Superior temporal gyrus (tissue), 1 donor: ENCODE measurements at regions not wholly inside any gene's neighbourhood (a gene's known extent, or its start where the extent isn't known, plus 50 kb on each side); places are given as distances from the start of the nearest gene placed in this dataset.

Source experiments
- DNase-seq: peaks from one replicate; pipeline ENCODE4 v3.0.0-alpha.2; 2016; ENCODE audit errors: extremely low spot score

DNA sequence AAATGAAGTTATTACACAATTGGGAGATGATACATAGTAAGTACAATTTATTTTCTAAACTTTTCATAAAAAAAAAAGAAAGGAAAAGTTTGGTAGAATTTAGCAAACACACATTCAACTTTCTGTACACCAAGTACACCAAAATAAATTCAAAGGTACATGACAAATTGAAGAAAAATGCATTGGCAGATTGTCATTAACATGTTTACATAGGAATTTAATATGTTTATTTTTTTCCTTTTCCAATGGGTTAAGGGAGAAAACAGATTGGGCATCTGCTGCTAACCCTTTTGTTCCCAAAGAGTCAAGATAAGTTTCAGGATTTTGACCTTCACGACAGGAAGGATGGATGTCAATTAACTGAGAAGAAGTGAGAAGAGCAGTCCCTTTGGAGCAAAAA is 620.4 kb downstream of the XIRP2 start:
- DNase-seq, result no peak

DNA sequence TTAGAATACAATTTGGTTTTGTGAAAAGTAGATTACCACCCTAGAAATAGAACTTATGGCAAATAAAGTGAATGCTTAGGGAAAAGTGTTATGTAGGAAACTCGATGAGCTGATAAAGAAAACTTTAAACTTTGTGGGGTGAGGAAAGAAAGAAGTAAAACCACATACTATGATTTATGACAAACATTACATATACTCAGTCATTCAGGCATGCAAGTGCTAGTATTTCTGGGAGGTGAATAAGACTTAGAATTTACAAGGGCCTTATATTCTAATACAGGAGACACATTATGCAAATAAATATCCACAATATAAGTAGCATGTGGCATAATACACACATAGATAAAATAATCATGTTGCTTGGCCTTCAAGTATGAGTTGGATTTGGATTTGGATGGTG is 618.1 kb downstream of the XIRP2 start:
- DNase-seq, result no peak

DNA sequence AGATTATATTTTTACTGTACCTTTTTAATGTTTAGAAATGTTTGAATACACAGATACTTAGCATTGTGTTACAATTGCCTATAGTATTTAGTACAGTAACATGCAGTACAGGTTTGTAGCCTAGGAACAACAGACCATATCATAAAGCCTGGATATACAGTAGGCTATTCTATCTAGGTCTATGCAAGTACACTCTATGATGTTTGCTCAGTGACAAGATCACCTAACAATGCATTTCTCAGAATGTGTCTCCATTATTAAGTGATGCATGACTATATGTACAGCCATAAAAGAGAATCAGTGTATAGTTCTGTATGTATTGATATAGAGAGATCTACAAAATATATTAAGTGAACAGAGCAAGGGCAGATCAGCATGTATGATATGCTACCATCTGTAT is 616.4 kb downstream of the XIRP2 start:
- DNase-seq, result no peak

DNA sequence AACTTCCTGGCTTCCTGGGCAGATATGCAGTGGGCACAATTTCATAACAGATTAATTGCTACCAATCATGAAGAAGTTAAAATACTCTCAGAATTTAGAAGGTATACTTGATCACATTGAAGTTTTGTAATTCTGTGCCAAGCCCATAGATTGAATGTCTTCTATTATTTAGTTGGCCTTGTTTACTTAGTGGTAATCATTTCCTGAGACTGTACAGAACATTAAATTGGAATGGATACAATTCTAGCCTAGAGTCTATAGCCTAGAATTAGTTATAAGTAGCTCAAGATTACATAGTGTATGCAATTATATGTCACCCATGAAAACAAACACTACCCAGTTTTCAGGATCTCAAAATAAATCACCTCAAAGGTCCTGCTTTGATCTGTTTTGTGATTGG is 615.8 kb downstream of the XIRP2 start:
- DNase-seq, result no peak

DNA sequence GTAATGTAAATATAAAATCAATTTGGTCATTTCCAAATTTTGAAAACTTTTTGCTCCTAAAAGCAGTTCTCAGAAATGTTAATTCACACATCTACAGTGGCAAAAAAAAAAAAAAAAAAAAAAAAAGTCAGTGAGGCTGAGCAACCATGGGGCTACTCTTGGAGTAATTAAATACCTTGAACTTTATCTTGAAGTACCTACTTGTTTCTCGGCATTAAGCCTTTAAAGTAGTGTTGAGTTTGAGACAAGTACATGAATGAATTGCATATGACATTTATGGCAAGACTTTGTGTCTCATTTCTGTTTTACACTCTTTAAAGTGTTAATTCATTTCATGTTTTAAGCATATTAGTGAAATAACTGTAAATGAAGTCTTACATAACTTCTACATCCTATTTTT is 613.3 kb downstream of the XIRP2 start:
- DNase-seq, result no peak

DNA sequence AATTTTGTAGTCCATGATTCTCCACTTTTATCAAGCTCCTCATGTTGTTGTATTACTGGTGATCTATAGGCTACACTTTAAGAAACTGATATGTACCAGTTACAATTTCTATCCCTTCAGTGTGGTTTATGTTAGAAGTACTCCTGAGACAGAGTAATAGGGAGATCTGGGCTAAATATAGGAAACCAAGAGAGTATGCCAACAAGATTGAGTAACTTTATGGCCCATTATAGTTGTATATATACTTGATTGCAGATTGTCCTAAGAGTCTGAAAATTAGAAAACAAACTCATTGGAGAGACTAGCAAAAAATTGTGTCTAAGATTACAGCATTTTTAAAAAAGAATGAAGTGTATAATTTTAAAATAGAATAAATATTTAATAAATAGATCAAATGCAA is 605.6 kb downstream of the XIRP2 start:
- no peak for DNase-seq

DNA sequence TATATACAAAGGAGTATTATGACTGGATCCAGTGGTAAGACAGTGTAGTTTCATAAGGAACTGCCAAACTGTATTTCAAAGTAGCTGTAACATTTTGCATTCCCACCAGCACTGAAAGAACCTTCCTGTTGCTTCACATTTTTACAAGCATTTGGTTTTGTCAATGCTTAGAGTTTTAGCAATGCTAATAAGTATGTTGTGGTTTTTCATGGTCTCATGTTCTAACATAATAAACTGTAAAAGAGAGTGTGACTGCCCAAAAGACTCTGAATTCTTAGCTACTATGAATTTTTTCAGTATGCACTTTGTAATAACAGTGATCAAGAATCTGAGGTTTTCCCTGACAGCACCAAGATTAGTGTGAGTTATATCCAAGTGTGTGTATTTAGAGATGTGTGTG is 604.2 kb downstream of the XIRP2 start:
- DNase-seq, result no peak

DNA sequence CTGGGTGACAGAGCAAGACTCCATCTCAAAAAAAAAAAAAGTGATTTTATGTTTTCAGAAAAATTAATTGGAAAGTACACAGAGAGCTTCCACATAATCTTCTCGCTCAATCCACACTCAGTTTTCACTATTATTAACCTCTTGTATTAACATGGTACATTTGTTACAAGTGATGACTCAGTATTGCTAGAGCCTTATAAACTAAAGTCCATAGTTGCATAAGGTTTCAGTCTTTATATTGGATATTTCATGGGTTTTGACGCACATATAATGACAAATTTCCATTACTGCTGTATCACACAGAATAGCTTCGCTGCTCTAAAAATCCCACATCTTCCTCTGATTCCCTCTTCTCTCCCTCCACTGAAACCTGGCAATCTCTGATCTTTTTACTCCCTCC is 603.5 kb downstream of the XIRP2 start:
- no peak for DNase-seq

DNA sequence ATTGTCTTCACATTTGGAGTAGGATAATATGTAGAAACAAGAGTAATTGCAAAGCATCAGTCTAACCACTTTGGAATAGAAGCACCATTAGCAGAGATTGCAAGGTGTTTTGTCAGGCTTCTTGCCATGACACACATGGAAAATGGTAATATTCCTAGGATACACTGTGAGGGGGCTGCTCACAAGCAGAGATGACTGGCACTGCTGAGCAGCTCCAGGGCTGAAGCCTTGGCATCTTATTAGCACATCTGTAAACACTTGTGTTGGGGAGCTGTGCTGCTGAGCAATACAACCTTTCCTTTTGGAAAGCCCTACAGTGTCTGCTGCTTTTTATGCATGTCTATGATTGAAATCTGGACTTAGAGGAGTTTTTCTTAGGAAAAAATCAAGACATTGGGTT is 602.2 kb downstream of the XIRP2 start:
- no peak for DNase-seq

DNA sequence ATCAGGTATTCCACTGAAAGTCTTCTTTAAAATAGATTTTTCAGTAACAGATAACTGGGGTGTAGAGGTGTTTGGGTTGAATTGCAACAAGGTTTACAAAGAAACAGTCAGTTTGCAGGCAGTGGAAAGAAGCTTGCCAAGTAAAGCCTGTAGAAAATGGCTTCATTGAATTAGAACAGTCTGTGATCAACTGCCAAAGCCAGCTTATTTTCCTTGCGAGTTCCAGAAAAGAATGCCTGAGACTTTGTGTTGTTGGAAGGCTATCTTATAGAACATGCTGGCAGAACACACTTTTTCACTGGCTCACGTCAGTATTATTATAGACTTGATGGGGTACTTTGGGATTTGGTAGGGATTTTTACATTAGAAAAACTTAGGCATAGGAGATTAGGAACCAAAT is 601.0 kb downstream of the XIRP2 start:
- DNase-seq, result peak; percentile 50

DNA sequence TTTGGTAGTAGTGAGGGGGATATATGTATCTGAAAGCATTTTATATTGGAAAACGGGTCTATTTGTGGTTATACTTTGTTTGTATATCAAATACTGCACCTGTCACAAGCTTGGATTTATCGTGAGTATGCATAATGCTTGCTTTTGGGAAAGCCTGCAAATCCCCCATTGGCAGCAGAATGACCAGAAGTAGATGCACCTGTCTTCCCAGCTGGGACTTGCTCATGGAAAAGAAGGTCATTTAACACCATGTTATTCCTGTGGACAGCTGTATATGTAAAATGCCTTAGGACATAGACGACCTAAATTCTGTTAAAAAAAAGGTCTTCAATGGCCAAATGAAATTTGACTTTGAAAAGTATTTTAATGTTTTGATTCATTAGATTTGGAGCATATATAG is 599.4 kb downstream of the XIRP2 start:
- no peak for DNase-seq

DNA sequence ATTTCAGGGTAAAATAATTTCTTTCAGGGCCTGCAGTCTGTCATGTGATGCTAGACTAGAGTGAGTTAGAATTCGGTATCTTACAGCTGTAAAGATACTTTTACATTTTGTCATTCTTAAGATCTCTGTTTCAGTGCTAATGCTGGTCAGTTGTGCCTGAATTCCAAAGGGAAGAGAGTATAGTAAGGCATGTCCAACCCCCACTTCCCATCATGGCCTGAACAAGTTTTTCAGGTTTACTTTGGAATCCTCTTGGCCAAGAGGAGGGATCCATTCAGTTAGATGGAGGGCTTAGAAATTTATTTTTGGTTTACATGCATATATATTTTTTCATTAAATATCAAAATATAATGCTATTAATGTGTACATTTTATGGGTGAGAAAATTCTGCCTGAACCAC is 596.6 kb downstream of the XIRP2 start:
- no peak for DNase-seq

DNA sequence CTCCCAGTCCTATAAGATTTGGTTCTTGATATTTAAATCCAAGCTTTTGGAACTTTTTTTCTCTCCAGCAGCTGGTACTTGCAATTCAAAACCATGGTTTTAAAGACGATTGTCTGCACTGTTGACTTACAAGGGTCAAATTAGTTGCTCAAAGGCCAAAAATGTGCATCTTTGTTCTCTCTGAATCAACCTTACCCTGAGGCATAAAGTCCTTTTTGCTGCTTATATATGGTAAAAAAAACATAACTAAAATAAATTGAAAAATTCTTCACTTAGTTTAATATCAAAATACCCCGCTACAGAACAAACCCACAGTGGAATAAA is 592.7 kb downstream of the XIRP2 start:
- DNase-seq, result no peak

DNA sequence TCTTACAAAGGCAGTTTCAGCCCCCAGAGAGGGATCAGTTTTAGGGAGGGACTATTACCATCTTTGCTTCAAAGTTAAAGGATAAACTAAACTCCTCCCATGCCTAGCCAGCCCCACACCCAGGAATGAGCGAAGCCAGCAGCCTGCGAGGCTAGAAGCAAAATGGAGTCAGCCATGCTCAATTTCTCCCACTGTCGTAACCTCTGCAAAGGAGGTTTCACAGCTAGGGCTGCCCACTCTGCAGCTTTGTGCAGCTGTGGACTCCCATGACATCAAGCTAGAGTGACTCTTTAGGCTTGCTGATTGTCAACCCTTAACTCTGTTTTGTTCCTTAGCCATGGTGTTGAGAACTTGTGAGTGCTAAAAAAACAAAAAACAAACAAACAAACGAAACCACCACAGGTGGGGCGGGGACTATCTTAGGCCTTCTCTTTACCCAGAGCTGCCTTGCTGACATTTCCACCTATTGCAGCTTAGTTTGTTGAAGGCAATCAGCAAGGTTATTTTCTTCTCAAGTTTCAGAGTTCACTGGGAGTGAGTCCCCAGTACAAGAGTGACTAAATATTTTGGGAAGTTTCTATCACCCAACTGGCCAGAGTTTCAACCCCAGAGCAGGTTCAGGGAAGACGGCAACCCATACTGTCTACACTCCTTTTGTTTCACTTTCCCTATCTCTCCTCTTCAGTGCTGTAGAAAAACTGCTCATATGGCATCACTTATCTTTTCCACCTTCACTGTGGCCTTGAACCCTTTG is 592.1 kb downstream of the XIRP2 start:
- no peak for DNase-seq

DNA sequence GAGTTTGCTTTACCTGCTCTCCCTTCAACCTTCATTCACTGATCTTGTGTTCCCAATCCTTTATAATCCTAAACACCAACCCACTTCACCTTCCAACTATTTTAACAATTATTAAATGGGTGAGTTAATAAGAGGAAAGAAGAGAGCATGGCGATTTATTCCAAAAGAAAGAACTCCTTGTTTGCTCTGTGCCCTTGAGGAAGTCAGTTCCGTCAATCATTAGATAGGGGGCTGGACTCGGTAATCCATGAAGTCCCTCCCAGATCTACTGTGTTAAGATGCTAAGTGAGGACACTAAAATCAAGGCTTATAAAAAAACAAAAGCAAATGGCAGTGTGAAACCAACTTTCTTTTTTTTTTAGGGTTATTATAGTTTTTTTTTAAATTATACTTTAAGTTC is 589.9 kb downstream of the XIRP2 start:
- no peak for DNase-seq

DNA sequence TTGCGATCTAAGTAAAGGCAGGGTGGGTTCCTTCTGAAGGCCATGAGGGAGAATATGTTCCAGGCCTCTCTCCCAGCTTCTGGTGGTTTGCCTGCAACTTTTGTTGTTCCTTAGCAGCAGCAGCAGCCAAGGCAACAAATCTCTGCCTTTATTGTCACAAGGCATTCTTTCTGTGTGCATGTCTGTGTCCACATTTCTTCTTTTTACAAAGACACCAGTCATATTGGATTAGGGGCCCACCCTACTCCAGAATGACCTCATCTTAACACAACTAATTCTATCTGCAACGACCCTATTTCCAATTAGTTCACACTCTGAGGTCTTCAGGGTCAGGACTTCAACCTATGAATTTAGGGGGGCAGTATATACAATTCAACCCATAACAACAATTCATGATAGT is 587.5 kb downstream of the XIRP2 start:
- no peak for DNase-seq

DNA sequence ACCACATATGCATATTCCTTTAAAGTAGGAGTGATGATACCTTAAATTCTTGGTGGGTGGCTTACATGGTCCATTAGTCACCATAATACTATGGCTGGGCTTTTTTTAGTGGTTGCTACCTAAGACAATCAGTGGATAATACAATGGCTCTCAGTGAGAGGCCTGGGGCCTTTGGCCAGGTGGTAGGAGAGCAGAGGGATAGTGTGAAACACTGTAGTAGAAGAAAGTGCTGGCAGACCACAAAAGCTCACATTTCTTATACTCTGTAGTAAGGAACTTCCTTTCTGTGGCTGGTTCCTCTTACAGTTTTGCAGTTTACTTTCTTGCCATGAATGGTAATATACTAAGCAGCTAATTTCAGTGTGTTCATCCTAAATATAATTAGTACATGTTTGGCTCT is 583.5 kb downstream of the XIRP2 start:
- DNase-seq, result no peak

DNA sequence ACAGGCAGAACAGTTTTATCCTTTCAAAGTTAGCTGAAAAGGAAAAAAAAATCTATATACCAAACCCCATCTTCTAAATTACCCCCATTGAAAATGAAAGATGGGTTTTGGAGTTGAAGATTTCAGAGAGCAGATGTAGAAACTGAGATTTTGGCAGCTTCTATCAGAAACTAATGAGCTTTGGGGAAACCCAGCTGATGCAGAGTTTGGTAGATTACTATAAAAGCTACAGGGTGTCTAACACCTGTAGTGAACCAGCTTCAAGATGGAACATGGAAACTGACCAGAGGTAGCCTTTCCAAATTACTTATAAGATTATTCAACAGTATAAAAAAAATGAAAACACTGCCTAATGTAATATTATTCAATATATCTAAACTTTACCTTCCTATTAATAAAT is 583.1 kb downstream of the XIRP2 start:
- no peak for DNase-seq

DNA sequence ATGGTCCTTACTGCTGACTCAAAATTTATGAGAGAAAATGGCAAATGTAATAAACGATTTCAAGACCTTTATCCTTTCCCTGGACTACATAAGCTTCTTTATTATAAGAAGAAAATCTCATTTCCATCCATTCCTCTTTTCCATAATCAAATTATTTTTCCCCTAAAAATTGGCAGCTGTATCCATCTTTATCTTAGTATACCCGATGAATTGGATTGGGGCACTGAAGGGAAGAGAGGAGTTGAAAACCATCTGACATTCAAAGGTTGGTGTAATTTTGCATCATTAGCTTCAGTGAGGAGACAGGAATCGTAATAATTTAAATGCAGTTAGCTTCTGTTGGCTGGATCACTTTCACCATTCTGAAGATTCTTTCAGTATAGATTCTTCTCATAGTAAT is 574.1 kb downstream of the XIRP2 start:
- no peak for DNase-seq

DNA sequence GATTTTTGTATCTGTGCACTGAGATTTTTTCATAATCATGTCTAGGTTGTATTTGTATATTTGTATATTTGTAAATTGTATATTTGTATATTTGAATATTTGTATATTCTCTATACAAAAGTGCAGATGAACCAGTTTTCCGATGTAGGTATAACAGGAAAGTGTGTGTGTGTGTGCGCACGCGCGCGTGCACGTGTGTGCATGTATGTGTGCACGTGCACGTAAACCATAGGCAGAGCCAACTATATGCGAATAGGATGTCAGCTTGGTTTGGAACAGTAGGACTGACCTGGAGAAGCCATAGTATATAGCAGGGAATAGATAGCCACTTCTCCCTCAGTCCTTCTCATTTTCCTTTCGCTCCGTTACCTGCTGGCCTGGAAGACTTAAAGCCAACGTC is 565.8 kb downstream of the XIRP2 start:
- DNase-seq, result no peak

DNA sequence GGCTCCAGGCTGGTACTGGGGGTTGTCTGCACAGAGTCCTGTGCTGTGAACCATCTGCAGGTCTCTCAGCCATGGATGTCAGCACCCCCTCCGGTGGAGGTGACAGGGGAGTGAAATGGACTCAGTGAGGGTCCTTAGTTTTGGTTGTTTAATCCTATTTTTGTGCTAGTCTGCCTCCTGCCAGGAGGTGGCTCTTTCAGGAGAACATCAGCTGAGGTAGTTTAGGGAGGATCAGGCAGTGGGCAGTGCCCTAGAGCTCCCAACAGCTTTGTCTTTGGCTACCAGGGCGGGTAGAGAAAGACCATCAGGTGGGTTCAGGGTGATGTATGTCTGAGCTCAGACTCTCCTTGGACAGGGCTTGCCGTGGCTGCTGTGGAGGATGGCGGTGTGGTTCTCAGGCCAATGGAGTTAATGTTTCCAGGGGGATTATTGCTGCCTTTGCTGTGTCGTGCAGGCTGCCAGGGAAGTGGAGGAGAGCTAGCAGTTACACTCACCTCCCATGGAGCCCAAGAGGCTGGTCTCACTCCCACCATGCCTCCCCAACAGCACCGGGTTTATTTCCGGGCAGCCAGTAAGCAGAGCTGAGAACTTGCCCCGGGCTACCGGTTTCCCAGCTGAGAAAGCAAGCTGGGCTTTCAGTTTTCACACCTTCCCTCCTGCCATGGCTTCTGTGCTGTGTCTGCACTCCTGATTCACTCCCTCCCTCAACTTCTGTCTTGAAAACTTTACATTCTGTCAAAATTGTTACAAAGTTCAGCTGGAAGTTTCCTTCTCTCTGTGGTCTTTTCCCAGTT is 563.4 kb downstream of the XIRP2 start:
- no peak for DNase-seq

DNA sequence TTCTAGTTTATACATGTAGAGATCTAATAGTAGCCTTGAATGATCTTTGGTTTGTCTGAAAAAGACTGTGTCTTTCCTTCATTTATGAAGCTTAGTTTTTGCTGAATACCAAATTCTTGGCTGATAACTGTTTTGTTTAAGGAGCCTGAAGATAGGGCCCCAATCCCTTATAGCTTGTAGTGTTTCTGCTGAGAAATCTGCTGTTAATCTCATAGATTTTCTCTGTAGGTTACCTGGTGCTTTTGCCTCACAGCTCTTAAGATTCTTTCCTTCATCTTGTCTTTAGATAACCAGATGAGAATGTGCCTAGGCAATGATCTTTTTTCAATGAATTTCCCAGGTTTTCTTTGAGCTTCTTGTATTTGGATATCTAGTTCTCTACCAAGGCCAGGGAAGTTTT is 562.1 kb downstream of the XIRP2 start:
- DNase-seq, result no peak

DNA sequence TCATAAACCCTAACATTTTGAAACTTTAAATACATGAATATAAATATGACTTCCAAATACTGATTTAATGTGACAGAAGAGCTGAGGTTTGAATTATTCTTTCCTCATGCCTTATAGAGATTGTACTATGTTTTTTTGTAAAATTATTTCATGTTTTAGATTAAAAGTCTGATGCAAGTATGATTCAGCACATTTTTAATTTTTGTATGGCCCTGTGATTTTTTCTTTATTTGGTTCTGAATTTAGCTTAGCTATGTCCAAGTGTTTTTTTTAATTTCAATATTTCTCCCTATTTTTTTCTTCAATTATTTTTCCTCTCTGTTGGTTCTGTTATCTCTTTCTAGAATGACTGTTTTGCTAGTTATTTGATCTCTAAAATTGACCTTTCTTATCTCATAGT is 552.1 kb downstream of the XIRP2 start:
- DNase-seq, result no peak

DNA sequence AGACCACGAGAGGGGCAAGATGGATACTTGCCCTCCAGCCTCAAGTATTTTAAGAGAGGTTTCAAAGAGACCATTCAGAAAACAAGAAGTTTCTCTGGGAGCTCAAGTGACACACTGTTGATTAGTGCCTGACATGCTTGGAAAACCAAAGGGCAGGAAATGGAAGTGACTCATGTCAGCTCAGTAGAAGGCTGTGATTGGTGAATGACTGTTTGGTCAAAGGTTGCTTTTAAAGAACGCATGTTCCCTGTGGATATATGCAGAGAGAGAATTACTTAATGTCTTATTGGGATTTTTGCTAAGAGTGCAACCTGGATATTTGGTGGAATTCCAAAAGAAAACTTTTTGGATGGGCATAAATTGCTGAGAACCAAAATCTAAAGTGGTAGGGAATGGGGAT is 549.9 kb downstream of the XIRP2 start:
- DNase-seq, result peak; percentile 8
